Stimulated activated naive CD8-positive, alpha-beta T cell treated with anti-CD3 and anti-CD28 coated beads, Interleukin-15, Interleukin-2, amounts not matched to agents 100 U/mL and 50 U/mL, for 24 hours (primary cell): ENCODE measurements at regions not wholly inside any gene's neighbourhood (a gene's known extent, or its start where the extent isn't known, plus 50 kb on each side); places are given as distances from the start of the nearest gene placed in this dataset.

Experiments used
- ATAC-seq: fragments of 150-1000 bp; cut with Tn5 transposase; one replicate; pipeline ENCODE4 v1.10.0; 2021
- DNase-seq: peaks from one replicate; pipeline ENCODE4 v3.0.0; 2021

GRCh38 chr5:171509467-171509866 is 90.0 kb downstream of the FGF18 start:
- DNase-seq (no peak), ATAC-seq (no peak)

GRCh38 chr5:171512397-171512796 is 93.0 kb downstream of the FGF18 start:
- ATAC-seq (no peak), DNase-seq (no peak)

GRCh38 chr5:171513591-171513990 is 94.1 kb downstream of the FGF18 start:
- no peak for DNase-seq
- no peak for ATAC-seq

GRCh38 chr5:171518916-171519315 is 99.5 kb downstream of the FGF18 start:
- no peak for ATAC-seq
- no peak for DNase-seq

- no peak for DNase-seq
- ATAC-seq: no peak
These were observed 101.1 kb downstream of the FGF18 start for GRCh38 chr5:171520300-171521174.

GRCh38 chr5:171521219-171521633 is 101.8 kb downstream of the FGF18 start:
- no peak for DNase-seq
- no peak for ATAC-seq

- no peak for DNase-seq
- ATAC-seq: no peak
These were observed 102.2 kb downstream of the FGF18 start for GRCh38 chr5:171521679-171522078.

- ATAC-seq: no peak
- DNase-seq: no peak
These were observed 104.3 kb downstream of the FGF18 start for GRCh38 chr5:171523781-171524180.

GRCh38 chr5:171524466-171524865 is 105.0 kb downstream of the FGF18 start:
- no peak for ATAC-seq
- DNase-seq: no peak

GRCh38 chr5:171525085-171525484 is 105.6 kb downstream of the FGF18 start:
- DNase-seq: no peak
- no peak for ATAC-seq

- no peak for DNase-seq
- ATAC-seq: no peak
These were observed 108.6 kb downstream of the FGF18 start for GRCh38 chr5:171528036-171528435.

GRCh38 chr5:171528865-171529614 is 109.6 kb downstream of the FGF18 start:
- DNase-seq: no peak
- ATAC-seq: no peak

- ATAC-seq: no peak
- no peak for DNase-seq
These were observed 112.2 kb downstream of the FGF18 start for GRCh38 chr5:171531638-171532037.

- no peak for DNase-seq
These were observed 113.7 kb downstream of the FGF18 start for GRCh38 chr5:171533153-171533552.

GRCh38 chr5:171534043-171534895 is 114.8 kb downstream of the FGF18 start:
- ATAC-seq: no peak
- DNase-seq: no peak

More at GRCh38 chr5:171533153-171533552, 113.7 kb downstream of the FGF18 start:
- ATAC-seq: no peak

- ATAC-seq (no peak), DNase-seq (no peak)
These were observed 115.7 kb downstream of the FGF18 start for GRCh38 chr5:171535162-171535561.

- no peak for ATAC-seq
- no peak for DNase-seq
These were observed 117.8 kb downstream of the FGF18 start for GRCh38 chr5:171537070-171537849.

- no peak for ATAC-seq
- no peak for DNase-seq
These were observed 118.6 kb downstream of the FGF18 start for GRCh38 chr5:171537923-171538537.

- no peak for DNase-seq
- no peak for ATAC-seq
These were observed 119.2 kb downstream of the FGF18 start for GRCh38 chr5:171538681-171539080.

GRCh38 chr5:171540865-171541264 is 121.4 kb downstream of the FGF18 start:
- no peak for DNase-seq
- ATAC-seq: no peak

- DNase-seq: no peak
These were observed 121.9 kb downstream of the FGF18 start for GRCh38 chr5:171541341-171541776.

More at GRCh38 chr5:171541341-171541776, 121.9 kb downstream of the FGF18 start:
- no peak for ATAC-seq
